ENCODE measurements at regions not wholly inside any gene's neighbourhood (a gene's known extent, or its start where the extent isn't known, plus 50 kb on each side); places are given as distances from the start of the nearest gene placed in this dataset.

- no peak for TF ChIP-seq ATF6 (CRISPR knock-in tag; IDR thresholded peaks at IDR 0.05)
- TF ChIP-seq MAX (CRISPR knock-in tag; IDR thresholded peaks at IDR 0.05) = no peak
- TF ChIP-seq FOXK1 (CRISPR knock-in tag; IDR thresholded peaks at IDR 0.05) = no peak
- TF ChIP-seq FOXP1 (CRISPR knock-in tag; IDR thresholded peaks at IDR 0.05; ENCODE audit: borderline replicate concordance) = no peak
- TF ChIP-seq FOXJ3 (CRISPR knock-in tag; IDR thresholded peaks at IDR 0.05; ENCODE audit: borderline replicate concordance) = no peak
- no peak for TF ChIP-seq TCF7 (CRISPR knock-in tag; IDR thresholded peaks at IDR 0.05; ENCODE audit: low read depth)
- no peak for TF ChIP-seq EMX1 (CRISPR knock-in tag; IDR thresholded peaks at IDR 0.05)
- TF ChIP-seq PRRX2 (CRISPR knock-in tag; IDR thresholded peaks at IDR 0.05) = no peak
- TF ChIP-seq USF1 (CRISPR knock-in tag; IDR thresholded peaks at IDR 0.05) = no peak
- TF ChIP-seq MYBL2 (CRISPR knock-in tag; IDR thresholded peaks at IDR 0.05) = no peak
- TF ChIP-seq ATF1 (CRISPR knock-in tag; IDR thresholded peaks at IDR 0.05) = no peak
- TF ChIP-seq CREM (CRISPR knock-in tag; IDR thresholded peaks at IDR 0.05) = no peak
- TF ChIP-seq ZNF232 (CRISPR knock-in tag; IDR thresholded peaks at IDR 0.05) = no peak
- no peak for TF ChIP-seq SOX15 (CRISPR knock-in tag; IDR thresholded peaks at IDR 0.05)
- no peak for TF ChIP-seq CBFB (CRISPR knock-in tag; IDR thresholded peaks at IDR 0.05; ENCODE audit: low read depth)
- no peak for TF ChIP-seq GTF2I (CRISPR knock-in tag; conservative IDR thresholded peaks at IDR 0.05)
Measured at GRCh38 chr20:39133201-39133600, 171.1 kb downstream of the DHX35 start (continued).

- peaks cover 20% of the 10 kb centered on the region for H3K4me1 Mint-ChIP-seq
- no peak overlapping the region for H3K27ac Mint-ChIP-seq
- POLR2A ChIA-PET = interaction anchor here (1.0 kb wide), 1 partner anchor 14 kb away, joined by 3 read pairs; no protein-coding TSS in a partner anchor
- no peak for TF ChIP-seq FOXP1 (CRISPR knock-in tag; IDR thresholded peaks at IDR 0.05; ENCODE audit: borderline replicate concordance)
- TF ChIP-seq OVOL2 (CRISPR knock-in tag; IDR thresholded peaks at IDR 0.05; ENCODE audit: borderline replicate concordance) = no peak
- TF ChIP-seq ZNF512 (CRISPR knock-in tag; IDR thresholded peaks at IDR 0.05; ENCODE audit: borderline replicate concordance) = no peak
- TF ChIP-seq E2F4 (CRISPR knock-in tag; IDR thresholded peaks at IDR 0.05; ENCODE audit: borderline replicate concordance, low read depth) = no peak
- no peak for TF ChIP-seq MYBL2 (CRISPR knock-in tag; IDR thresholded peaks at IDR 0.05)
- CTCF ChIA-PET = no interaction called here
- no peak for ATAC-seq
- no peaks in the 10 kb centered on the region for H3K9me3 Mint-ChIP-seq
- no peak overlapping the region for H3K4me3 Mint-ChIP-seq
- no peaks in the 10 kb centered on the region; the same call in 1 of the 2 replicates for H3K27me3 Mint-ChIP-seq (ENCODE audit: low read depth)
- H3K36me3 Mint-ChIP-seq = no peaks in the 10 kb centered on the region
- no peak for DNase-seq (ENCODE audit: low spot score)
Measured at GRCh38 chr20:39132511-39132910, 170.4 kb downstream of the DHX35 start.

- H3K36me3 Mint-ChIP-seq = no peaks in the 10 kb centered on the region
- no peak for DNase-seq (ENCODE audit: low spot score)
- no peaks in the 10 kb centered on the region for H3K9me3 Mint-ChIP-seq
- CTCF ChIA-PET = no interaction called here
- H3K27me3 Mint-ChIP-seq (ENCODE audit: low read depth) = peaks cover 2% of the 10 kb centered on the region; the same call in 1 of the 2 replicates
- ATAC-seq = no peak
- no peak overlapping the region for H3K4me3 Mint-ChIP-seq
- POLR2A ChIA-PET = interaction anchor here (1.0 kb wide), 1 partner anchor 14 kb away, joined by 3 read pairs; no protein-coding TSS in a partner anchor
- peaks cover 20% of the 10 kb centered on the region for H3K4me1 Mint-ChIP-seq
- no peak overlapping the region for H3K27ac Mint-ChIP-seq
- TF ChIP-seq ZNF416 (CRISPR knock-in tag; IDR thresholded peaks at IDR 0.05) (no peak), MAX (CRISPR knock-in tag; IDR thresholded peaks at IDR 0.05) (no peak), ATF3 (CRISPR knock-in tag; conservative IDR thresholded peaks at IDR 0.05) (no peak), ZNF263 (CRISPR knock-in tag; IDR thresholded peaks at IDR 0.05; ENCODE audit: low read depth) (no peak), ZNF121 (CRISPR knock-in tag; IDR thresholded peaks at IDR 0.05) (no peak), CDX4 (CRISPR knock-in tag; IDR thresholded peaks at IDR 0.05; ENCODE audit: borderline replicate concordance) (no peak), GABPB1 (CRISPR knock-in tag; IDR thresholded peaks at IDR 0.05) (no peak), RORB (CRISPR knock-in tag; IDR thresholded peaks at IDR 0.05) (no peak), ETV6 (CRISPR knock-in tag; IDR thresholded peaks at IDR 0.05) (no peak), FOXJ3 (CRISPR knock-in tag; IDR thresholded peaks at IDR 0.05; ENCODE audit: borderline replicate concordance) (no peak), NR1H2 (CRISPR knock-in tag; IDR thresholded peaks at IDR 0.05) (no peak)
Measured at GRCh38 chr20:39132093-39132492, 169.9 kb downstream of the DHX35 start.

All from WTC11 (cell line).